ENCODE measurements at regions not wholly inside any gene's neighbourhood (a gene's known extent, or its start where the extent isn't known, plus 50 kb on each side); places are given as distances from the start of the nearest gene placed in this dataset.

- no TSS peak for BruUV-seq (replicated peaks)
These were observed 81.0 kb upstream of the ETV3 start for GRCh38 chr1:157219182-157219581.

More at GRCh38 chr1:157219182-157219581, 81.0 kb upstream of the ETV3 start:
- H3K4me3 ChIP-seq (replicated peaks in 1 of 3; ENCODE audit: insufficient read depth in 1 of 3, low read depth in 1 of 3, low read length in 3 of 3) = no peak overlapping the region
- DNase-seq (ENCODE audit: low read depth, low spot score) (no peak), FAIRE-seq (no peak)
- H3K79me2 ChIP-seq (ENCODE audit: control insufficient read depth, insufficient read depth, low read length) = no peaks in the 10 kb centered on the region
- no peak overlapping the region for H2AFZ ChIP-seq (ENCODE audit: low read depth, low read length)
- intact Hi-C loops (cut with micrococcal nuclease) = no loop called here
- H3K36me3 ChIP-seq (ENCODE audit: control insufficient read depth in 2 of 2, extremely low read depth in 1 of 2, insufficient read depth in 2 of 2, low read length in 2 of 2) = no peaks in the 10 kb centered on the region
- no peaks in the 10 kb centered on the region for H3K9me1 ChIP-seq (replicated peaks; ENCODE audit: control insufficient read depth, extremely low read depth, insufficient read depth, low read length)
- no peak overlapping the region for H3K4me2 ChIP-seq (ENCODE audit: insufficient read depth, low read length)
- ChIA-PET CTCF (no interaction called here), POLR2A (no interaction called here)
- no peaks in the 10 kb centered on the region for H3K9me3 ChIP-seq (replicated peaks; ENCODE audit: control insufficient read depth, insufficient read depth, low read length)
- H4K20me1 ChIP-seq (replicated peaks; ENCODE audit: control insufficient read depth, extremely low read depth, insufficient read depth, low read length) = no peaks in the 10 kb centered on the region
- dilution Hi-C loops (cut with MboI; ENCODE audit: extremely low pct_ligation_motif_present, low sequenced_read_pairs) = loop anchor here (25.0 kb wide), 1 partner anchor 143 kb away; no protein-coding TSS in a partner anchor
- H3K4me1 ChIP-seq (ENCODE audit: control insufficient read depth, extremely low read depth, insufficient read depth, low read length) = no peaks in the 10 kb centered on the region
- H3K27me3 ChIP-seq (ENCODE audit: control insufficient read depth in 2 of 2, insufficient read depth in 2 of 2, low read length in 2 of 2) = peaks cover 0 to 4% of the 10 kb centered on the region in 2 experiments
- H3K27ac ChIP-seq (ENCODE audit: insufficient read depth, low read depth, low read length) = no peak overlapping the region
- TF ChIP-seq CTCF (IDR thresholded peaks at IDR 0.05; ENCODE audit: extremely low read depth in 1 of 2, insufficient read depth in 1 of 2, low read depth in 1 of 2, low read length in 2 of 2) (no peak), MYC (IDR thresholded peaks at IDR 0.05; ENCODE audit: low read depth, low read length) (no peak), FOS (IDR thresholded peaks at IDR 0.05; ENCODE audit: borderline replicate concordance, insufficient read depth, low read length) (no peak), JUN (IDR thresholded peaks at IDR 0.05; ENCODE audit: borderline replicate concordance, insufficient read depth, insufficient read length, low read depth) (no peak), GATA2 (IDR thresholded peaks at IDR 0.05; ENCODE audit: insufficient read depth, insufficient read length, low read depth, low read length) (no peak), EZH2 (IDR thresholded peaks at IDR 0.05; ENCODE audit: borderline replicate concordance, low read depth, low read length, severe bottlenecking) (no peak), MAX (IDR thresholded peaks at IDR 0.05; ENCODE audit: insufficient read depth, insufficient read length) (no peak), POLR2AphosphoS5 (IDR thresholded peaks at IDR 0.05; ENCODE audit: insufficient read depth, low read depth, low read length) (no peak), POLR2A (IDR thresholded peaks at IDR 0.05; ENCODE audit: low read depth, low read length) (no peak)
- H3K9ac ChIP-seq (replicated peaks; ENCODE audit: extremely low read depth, insufficient read depth, low read length) = no peak overlapping the region

Data from endothelial cell of umbilical vein (primary cell).